Activated naive CD4-positive, alpha-beta T cell (primary cell): ENCODE measurements at regions not wholly inside any gene's neighbourhood (a gene's known extent, or its start where the extent isn't known, plus 50 kb on each side); places are given as distances from the start of the nearest gene placed in this dataset.
"Not testable (repeated sequence)": the region's sequence is repeated elsewhere in the genome, so short reads cannot be mapped to it uniquely, and the experiment has no call there.

Experiments
- DNase-seq, 4 experiments: peaks; one replicate each; lab custom pipeline; 2025; lab: John Stamatoyannopoulos, UW

- DNase-seq = not testable (repeated sequence)
Observed at GRCh38 chr14:106348873-106349540, 822.6 kb downstream of the TMEM121 start.

- not testable (repeated sequence) for DNase-seq
Observed at GRCh38 chr14:106349678-106350457, 823.5 kb downstream of the TMEM121 start.

- not testable (repeated sequence) for DNase-seq
Observed at GRCh38 chr14:106355007-106355791, 828.8 kb downstream of the TMEM121 start.

- DNase-seq = not testable (repeated sequence)
Observed at GRCh38 chr14:106355881-106356642, 829.7 kb downstream of the TMEM121 start.

- DNase-seq = not testable (repeated sequence)
Observed at GRCh38 chr14:106356643-106356930, 830.2 kb downstream of the TMEM121 start.

GRCh38 chr14:106359157-106359887 lies 832.9 kb downstream of the TMEM121 start:
- DNase-seq = not testable (repeated sequence)

GRCh38 chr14:106365371-106365770 lies 839.0 kb downstream of the TMEM121 start:
- not testable (repeated sequence) for DNase-seq

- DNase-seq = not testable (repeated sequence)
Observed at GRCh38 chr14:106365894-106366293, 839.5 kb downstream of the TMEM121 start.

- not testable (repeated sequence) for DNase-seq
Observed at GRCh38 chr14:106366971-106367370, 840.6 kb downstream of the TMEM121 start.

- not testable (repeated sequence) for DNase-seq
Observed at GRCh38 chr14:106369456-106369855, 843.1 kb downstream of the TMEM121 start.

- peak; percentile 37 to 74 (median 60) for DNase-seq
Observed at GRCh38 chr14:106372870-106373652, 846.7 kb downstream of the TMEM121 start.

GRCh38 chr14:106373653-106374110 lies 847.3 kb downstream of the TMEM121 start:
- not testable (repeated sequence) for DNase-seq

GRCh38 chr14:106377432-106377831 lies 851.0 kb downstream of the TMEM121 start:
- DNase-seq = no peak

GRCh38 chr14:106378191-106378590 lies 851.8 kb downstream of the TMEM121 start:
- peak in 1 of 4 experiments; percentile 25 for DNase-seq

- DNase-seq = no peak
Observed at GRCh38 chr14:106380740-106381139, 854.4 kb downstream of the TMEM121 start.

- DNase-seq = not testable (repeated sequence)
Observed at GRCh38 chr14:106389186-106389585, 862.8 kb downstream of the TMEM121 start.

- no peak for DNase-seq
Observed at GRCh38 chr14:106390401-106390800, 864.0 kb downstream of the TMEM121 start.

GRCh38 chr14:106390947-106391346 lies 864.6 kb downstream of the TMEM121 start:
- no peak for DNase-seq

- no peak for DNase-seq
Observed at GRCh38 chr14:106393742-106394141, 867.4 kb downstream of the TMEM121 start.

- DNase-seq = no peak
Observed at GRCh38 chr14:106395456-106396050, 869.2 kb downstream of the TMEM121 start.
